GM23248 (cell line): ENCODE measurements at regions not wholly inside any gene's neighbourhood (a gene's known extent, or its start where the extent isn't known, plus 50 kb on each side); places are given as distances from the start of the nearest gene placed in this dataset.

Source experiments
- EZH2 ChIP-seq: fragments of 200-600 bp; sonication (generic); IDR thresholded peaks from 2 replicates; pipeline ENCODE4 v1.6.1; 2018; ENCODE audit warnings: antibody characterized with exemption, mild to moderate bottlenecking; ENCODE audit not compliant: insufficient read depth, poor library complexity, severe bottlenecking
- EZH2phosphoT487 ChIP-seq: fragments of 200-600 bp; sonication (generic); IDR thresholded peaks from 2 replicates; pipeline ENCODE4 v1.6.1; 2018; ENCODE audit warnings: antibody characterized with exemption, moderate library complexity, mild to moderate bottlenecking, low read depth; ENCODE audit not compliant: insufficient read depth

DNA sequence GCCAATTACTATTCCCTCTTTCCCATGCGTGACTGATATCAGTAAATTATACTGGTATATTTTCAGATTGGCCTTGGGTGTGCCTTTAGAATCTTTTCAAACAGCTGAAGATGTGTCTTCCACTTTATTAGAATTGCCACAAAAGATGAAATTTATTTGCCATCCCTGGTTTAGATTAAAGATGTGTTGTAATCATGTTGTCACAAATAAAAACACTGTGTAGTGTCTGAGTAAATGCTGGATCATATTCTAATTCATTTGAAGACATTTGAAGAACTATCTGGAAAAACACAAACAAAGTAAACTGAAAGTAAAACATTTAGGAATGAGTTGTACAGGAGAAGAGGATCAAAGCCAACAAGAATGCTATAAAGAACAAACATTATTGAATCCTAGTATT is 339.7 kb upstream of the COL8A1 start:
- no peak for TF ChIP-seq EZH2phosphoT487
- TF ChIP-seq EZH2, result no peak
